ENCODE measurements at regions not wholly inside any gene's neighbourhood (a gene's known extent, or its start where the extent isn't known, plus 50 kb on each side); places are given as distances from the start of the nearest gene placed in this dataset.

GRCh38 chr4:38297061-38297460, 336.9 kb downstream of the PTTG2 start:
- TF ChIP-seq CTCF (conservative IDR thresholded peaks at IDR 0.05; ENCODE audit: low read depth, low read length) (no peak), EZH2 (IDR thresholded peaks at IDR 0.05; ENCODE audit: borderline replicate concordance, low read depth, low read length, poor library complexity, severe bottlenecking) (no peak)

Measured in A673 (cell line).